H9 (cell line): ENCODE measurements at regions not wholly inside any gene's neighbourhood (a gene's known extent, or its start where the extent isn't known, plus 50 kb on each side); places are given as distances from the start of the nearest gene placed in this dataset.

Experiments
- DNase-seq: peaks from one replicate; pipeline ENCODE4 v3.0.0-alpha.2; 2017
- H2AFZ ChIP-seq: one replicate; pipeline ENCODE4 v1.6.1; 2013; ENCODE audit warnings: mild to moderate bottlenecking, low read length, control low read depth, moderate library complexity
- H2AK5ac ChIP-seq: 2 replicates; pipeline ENCODE4 v1.6.1; 2013; ENCODE audit warnings: low read length, control low read depth, mixed read lengths; ENCODE audit not compliant: insufficient read length
- H2BK120ac ChIP-seq: one replicate; pipeline ENCODE4 v1.6.1; 2013; ENCODE audit warnings: low read depth, mild to moderate bottlenecking, low read length, control low read depth, inconsistent platforms; ENCODE audit not compliant: poor library complexity, severe bottlenecking
- H2BK12ac ChIP-seq: 2 replicates; pipeline ENCODE4 v1.6.1; 2013; ENCODE audit warnings: low read length, control low read depth, mixed read lengths, low read depth; ENCODE audit not compliant: insufficient read length
- H2BK15ac ChIP-seq: 2 replicates; pipeline ENCODE4 v1.6.1; 2013; ENCODE audit warnings: low read depth, low read length, control low read depth
- H2BK20ac ChIP-seq: one replicate; pipeline ENCODE4 v1.6.1; 2013; ENCODE audit warnings: low read depth, mild to moderate bottlenecking, low read length, control low read depth, inconsistent platforms; ENCODE audit not compliant: poor library complexity, severe bottlenecking
- H2BK5ac ChIP-seq: 2 replicates; pipeline ENCODE4 v1.6.1; 2013; ENCODE audit warnings: low read length, control low read depth, mixed read lengths; ENCODE audit not compliant: insufficient read length
- H3K14ac ChIP-seq: 2 replicates; pipeline ENCODE4 v1.6.1; 2013; ENCODE audit warnings: low read length, control low read depth; ENCODE audit not compliant: insufficient read depth
- H3K18ac ChIP-seq: 2 replicates; pipeline ENCODE4 v1.6.1; 2013; ENCODE audit warnings: low read depth, mild to moderate bottlenecking, mixed read lengths, low read length, control low read depth; ENCODE audit not compliant: insufficient read length
- H3K23ac ChIP-seq: 2 replicates; pipeline ENCODE4 v1.6.1; 2013; ENCODE audit warnings: low read length, control low read depth, mixed read lengths, low read depth; ENCODE audit not compliant: insufficient read length
- H3K23me2 ChIP-seq: 2 replicates; pipeline ENCODE4 v1.6.1; 2013; ENCODE audit warnings: low read depth, mild to moderate bottlenecking, mixed read lengths, low read length, control low read depth; ENCODE audit not compliant: insufficient read length, poor library complexity, severe bottlenecking
- H3K27ac ChIP-seq: 2 replicates; pipeline ENCODE4 v1.5.1; 2013; ENCODE audit warnings: low read length, control low read depth, mixed read lengths, low read depth; ENCODE audit not compliant: insufficient read length
- H3K27me3 ChIP-seq: 2 replicates; pipeline ENCODE4 v1.6.1; 2013; ENCODE audit warnings: low read length, control low read depth, inconsistent platforms; ENCODE audit not compliant: insufficient read depth
- H3K4ac ChIP-seq: 2 replicates; pipeline ENCODE4 v1.6.1; 2013; ENCODE audit warnings: low read depth, mild to moderate bottlenecking, control low read depth, inconsistent platforms, low read length, moderate library complexity
- H3K4me1 ChIP-seq: 2 replicates; pipeline ENCODE4 v1.6.1; 2013; ENCODE audit warnings: low read length, control low read depth, inconsistent platforms; ENCODE audit not compliant: insufficient read depth
- H3K4me2 ChIP-seq: 2 replicates; pipeline ENCODE4 v1.6.1; 2013; ENCODE audit warnings: low read length, control low read depth, mixed read lengths; ENCODE audit not compliant: insufficient read length, insufficient read depth
- H3K56ac ChIP-seq: 2 replicates; pipeline ENCODE4 v1.6.1; 2013; ENCODE audit warnings: low read depth, mild to moderate bottlenecking, mixed read lengths, low read length, control low read depth; ENCODE audit not compliant: insufficient read length
- H3K79me1 ChIP-seq: 2 replicates; pipeline ENCODE4 v1.6.1; 2013; ENCODE audit warnings: low read depth, mild to moderate bottlenecking, moderate library complexity, low read length, control low read depth, inconsistent platforms; ENCODE audit not compliant: insufficient read depth, poor library complexity, severe bottlenecking
- H3K79me2 ChIP-seq: 2 replicates; pipeline ENCODE4 v1.6.1; 2013; ENCODE audit warnings: low read length, control low read depth, inconsistent platforms; ENCODE audit not compliant: insufficient read depth
- H3K9ac ChIP-seq: 2 replicates; pipeline ENCODE4 v1.6.1; 2013; ENCODE audit warnings: low read length, control low read depth, mixed read lengths; ENCODE audit not compliant: insufficient read length; ENCODE audit errors: extremely low read depth
- H3K9me3 ChIP-seq: one replicate; pipeline ENCODE4 v1.6.1; 2013; ENCODE audit warnings: low read depth, low read length, inconsistent platforms; ENCODE audit not compliant: control insufficient read depth
- H3T11ph ChIP-seq: one replicate; pipeline ENCODE4 v1.6.1; 2013; ENCODE audit warnings: mild to moderate bottlenecking, low read length, control low read depth, inconsistent platforms
- H4K20me1 ChIP-seq: one replicate; pipeline ENCODE4 v1.6.1; 2013; ENCODE audit not compliant: control insufficient read depth, insufficient read length, insufficient read depth
- H4K5ac ChIP-seq: 2 replicates; pipeline ENCODE4 v1.6.1; 2013; ENCODE audit warnings: low read depth, mild to moderate bottlenecking, mixed read lengths, low read length, control low read depth; ENCODE audit not compliant: insufficient read length
- H4K8ac ChIP-seq: replicated peaks from 2 replicates; pipeline ENCODE4 v1.6.1; 2013; ENCODE audit warnings: low read length, control low read depth, mixed read lengths, low read depth; ENCODE audit not compliant: insufficient read length
- H4K91ac ChIP-seq: 2 replicates; pipeline ENCODE4 v1.6.1; 2013; ENCODE audit warnings: low read depth, mild to moderate bottlenecking, moderate library complexity, mixed read lengths, low read length, control low read depth; ENCODE audit not compliant: insufficient read length
- H3K27ac Mint-ChIP-seq, 3 experiments: 2 replicates in 2 of 3; 3 replicates in 1 of 3; pipeline ENCODE4 v1.8.0; 2020 to 2021; ENCODE audit warnings: mixed read lengths in 3 of 3, mild to moderate bottlenecking in 1 of 3, moderate library complexity in 1 of 3
- H3K27me3 Mint-ChIP-seq: 2 replicates; pipeline ENCODE4 v1.8.0; 2021; ENCODE audit warnings: low read depth, mild to moderate bottlenecking, moderate library complexity, mixed read lengths
- H3K36me3 Mint-ChIP-seq, 3 experiments: 2 replicates in 2 of 3; 3 replicates in 1 of 3; pipeline ENCODE4 v1.8.0; 2020 to 2021; ENCODE audit warnings: low read depth in 3 of 3, mixed read lengths in 3 of 3; ENCODE audit not compliant: insufficient read depth in 1 of 3
- H3K4me1 Mint-ChIP-seq, 2 experiments: 2 replicates each; pipeline ENCODE4 v1.8.0; 2020; ENCODE audit warnings: mixed read lengths in 2 of 2
- H3K4me3 Mint-ChIP-seq, 2 experiments: 2 replicates in 1 of 2; 3 replicates in 1 of 2; pipeline ENCODE4 v1.8.0; 2020 to 2021; ENCODE audit warnings: mild to moderate bottlenecking in 2 of 2, mixed read lengths in 2 of 2, moderate library complexity in 1 of 2
- H3K9me3 Mint-ChIP-seq, 2 experiments: 2 replicates in 1 of 2; 3 replicates in 1 of 2; pipeline ENCODE4 v1.8.0; 2020; ENCODE audit warnings: mild to moderate bottlenecking in 2 of 2, mixed read lengths in 2 of 2, moderate library complexity in 1 of 2
- WGBS: extraction: QIAGEN DNeasy Blood & Tissue Kit; methylation state at CpG from one replicate; pipeline ENCODE4 v1.1.7; 2013; ENCODE audit warnings: missing lambda C conversion rate, low lambda C conversion rate, mixed read lengths; ENCODE audit not compliant: insufficient read length; ENCODE audit errors: extremely low coverage; 5-methylcytosine and 5-hydroxymethylcytosine counted together
- TF ChIP-seq, protein P1 (sequence below): fragments of 200-600 bp; sonication (generic); conservative IDR thresholded peaks from 3 replicates; pipeline ENCODE4 v1.8.0; 2021; ENCODE audit warnings: antibody characterized with exemption, mild to moderate bottlenecking

DNA sequence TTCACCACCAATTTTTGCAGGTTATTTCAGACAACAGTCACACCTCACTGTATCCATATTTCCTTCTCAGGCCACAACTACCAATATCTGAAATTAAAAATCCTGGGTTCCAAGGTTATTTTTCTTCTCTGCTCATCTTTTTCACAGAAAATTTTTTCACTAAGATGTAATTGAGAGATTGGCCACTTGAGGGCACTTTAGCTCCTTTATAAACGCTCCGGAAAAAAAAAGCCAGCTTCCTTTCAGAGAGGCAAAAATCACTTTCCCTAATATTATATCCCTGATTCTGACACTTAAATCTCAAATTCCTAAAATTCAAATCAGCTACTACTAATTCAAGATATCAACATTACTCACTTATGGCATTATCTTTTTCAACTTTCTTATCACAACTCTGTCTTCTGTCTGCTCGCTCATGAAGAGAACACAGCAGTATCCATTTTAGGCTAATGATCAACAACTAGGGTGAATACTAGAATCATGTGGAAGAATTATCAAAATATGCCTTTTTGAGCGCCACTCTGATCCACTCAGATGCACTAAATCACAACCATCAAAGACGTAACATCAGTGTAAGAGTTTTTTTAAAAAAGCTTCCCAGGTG, 101.4 kb upstream of the RGS1 start:
- H3T11ph ChIP-seq: no peak overlapping the region
- no peak for DNase-seq
- no peaks in the 10 kb centered on the region for H4K20me1 ChIP-seq
- no peak overlapping the region for H3K14ac ChIP-seq
- no peaks in the 10 kb centered on the region for H3K79me1 ChIP-seq
- no peak overlapping the region for H3K4ac ChIP-seq
- no peaks in the 10 kb centered on the region for H3K27me3 ChIP-seq
- no peaks in the 10 kb centered on the region for H3K23me2 ChIP-seq
- H3K9me3 ChIP-seq: no peaks in the 10 kb centered on the region
- no peaks in the 10 kb centered on the region for H3K4me1 Mint-ChIP-seq
- H4K8ac ChIP-seq: no peak overlapping the region
- H2BK15ac ChIP-seq: no peak overlapping the region
- no peak overlapping the region for H2BK12ac ChIP-seq
- TF ChIP-seq, protein P1, sequence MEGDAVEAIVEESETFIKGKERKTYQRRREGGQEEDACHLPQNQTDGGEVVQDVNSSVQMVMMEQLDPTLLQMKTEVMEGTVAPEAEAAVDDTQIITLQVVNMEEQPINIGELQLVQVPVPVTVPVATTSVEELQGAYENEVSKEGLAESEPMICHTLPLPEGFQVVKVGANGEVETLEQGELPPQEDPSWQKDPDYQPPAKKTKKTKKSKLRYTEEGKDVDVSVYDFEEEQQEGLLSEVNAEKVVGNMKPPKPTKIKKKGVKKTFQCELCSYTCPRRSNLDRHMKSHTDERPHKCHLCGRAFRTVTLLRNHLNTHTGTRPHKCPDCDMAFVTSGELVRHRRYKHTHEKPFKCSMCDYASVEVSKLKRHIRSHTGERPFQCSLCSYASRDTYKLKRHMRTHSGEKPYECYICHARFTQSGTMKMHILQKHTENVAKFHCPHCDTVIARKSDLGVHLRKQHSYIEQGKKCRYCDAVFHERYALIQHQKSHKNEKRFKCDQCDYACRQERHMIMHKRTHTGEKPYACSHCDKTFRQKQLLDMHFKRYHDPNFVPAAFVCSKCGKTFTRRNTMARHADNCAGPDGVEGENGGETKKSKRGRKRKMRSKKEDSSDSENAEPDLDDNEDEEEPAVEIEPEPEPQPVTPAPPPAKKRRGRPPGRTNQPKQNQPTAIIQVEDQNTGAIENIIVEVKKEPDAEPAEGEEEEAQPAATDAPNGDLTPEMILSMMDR: peak; percentile 75
- H3K27ac ChIP-seq: no peak overlapping the region
- H2BK20ac ChIP-seq: no peak overlapping the region
- H2AFZ ChIP-seq: no peak overlapping the region
- no peak overlapping the region for H4K5ac ChIP-seq
- H3K9me3 Mint-ChIP-seq: no peaks in the 10 kb centered on the region
- H3K27ac Mint-ChIP-seq: no peak overlapping the region
- no peak overlapping the region for H3K9ac ChIP-seq
- no peak overlapping the region for H3K56ac ChIP-seq
- no CpG with 5 or more reads among the region's 5 CpGs for WGBS
- no peak overlapping the region for H3K18ac ChIP-seq
- no peak overlapping the region for H2BK5ac ChIP-seq
- no peak overlapping the region for H3K4me3 Mint-ChIP-seq
- H4K91ac ChIP-seq: no peak overlapping the region
- H3K4me2 ChIP-seq: no peak overlapping the region
- no peak overlapping the region for H3K23ac ChIP-seq
- H3K79me2 ChIP-seq: no peaks in the 10 kb centered on the region
- H3K36me3 Mint-ChIP-seq: no peaks in the 10 kb centered on the region
- no peak overlapping the region for H2BK120ac ChIP-seq
- H2AK5ac ChIP-seq: no peak overlapping the region
- no peaks in the 10 kb centered on the region for H3K4me1 ChIP-seq
- no peaks in the 10 kb centered on the region for H3K27me3 Mint-ChIP-seq
